Breast epithelium (tissue), 3 donors: ENCODE measurements at regions not wholly inside any gene's neighbourhood (a gene's known extent, or its start where the extent isn't known, plus 50 kb on each side); places are given as distances from the start of the nearest gene placed in this dataset.

ENCODE experiments used
- CTCF ChIP-seq, 3 donors: fragments of 450-650 bp; IDR thresholded peaks; one replicate each; pipeline ENCODE4 v1.5.1; 2016 to 2017; ENCODE audit warnings: antibody characterized with exemption in 3 of 3, mild to moderate bottlenecking in 3 of 3, moderate library complexity in 3 of 3
- POLR2A ChIP-seq: fragments of 450-650 bp; IDR thresholded peaks from one replicate; pipeline ENCODE4 v1.6.1; 2016; ENCODE audit warnings: antibody characterized with exemption, mild to moderate bottlenecking, moderate library complexity
- POLR2AphosphoS5 ChIP-seq, 3 donors: sonication (generic); formaldehyde crosslinking; IDR thresholded peaks; one replicate each; pipeline ENCODE4 v1.6.1; 2017; ENCODE audit warnings: antibody characterized with exemption in 3 of 3

DNA sequence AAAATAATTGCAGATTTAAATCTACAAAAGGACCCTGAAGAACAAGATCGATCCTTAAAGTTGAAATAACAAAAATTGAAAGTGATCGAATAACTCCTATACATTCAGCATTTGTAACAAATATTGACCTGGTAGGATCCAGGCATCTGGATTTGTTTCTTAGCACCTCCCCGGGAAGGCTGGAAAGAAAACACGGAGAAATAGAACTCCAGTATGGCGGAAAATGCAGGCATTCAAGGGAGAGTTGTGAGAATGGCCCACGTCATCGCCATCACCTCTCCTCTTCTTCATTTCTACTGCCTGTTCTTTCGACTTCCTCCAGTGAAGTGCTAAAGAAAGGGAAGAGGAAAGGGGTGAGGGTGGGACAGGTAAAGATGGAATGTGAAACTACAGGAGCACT lies 242.3 kb upstream of the TFAP2D start:
- no peak for TF ChIP-seq POLR2AphosphoS5 (IDR thresholded peaks at IDR 0.05)
- no peak for TF ChIP-seq CTCF (IDR thresholded peaks at IDR 0.05)
- TF ChIP-seq POLR2A, result no peak
